ENCODE measurements at regions not wholly inside any gene's neighbourhood (a gene's known extent, or its start where the extent isn't known, plus 50 kb on each side); places are given as distances from the start of the nearest gene placed in this dataset.

- DNase-seq (ENCODE audit: low read depth): no peak
These were observed 922.1 kb upstream of the SLIT2 start for GRCh38 chr4:19329631-19330030.

GRCh38 chr4:19329077-19329476 lies 922.6 kb upstream of the SLIT2 start:
- no peak for DNase-seq (ENCODE audit: low read depth)

GRCh38 chr4:19327364-19327763 lies 924.3 kb upstream of the SLIT2 start:
- DNase-seq (ENCODE audit: low read depth): no peak

- no peak for DNase-seq (ENCODE audit: low read depth)
These were observed 927.5 kb upstream of the SLIT2 start for GRCh38 chr4:19324184-19324583.

- no peak for DNase-seq (ENCODE audit: low read depth)
These were observed 932.1 kb upstream of the SLIT2 start for GRCh38 chr4:19319607-19320006.

- no peak for DNase-seq (ENCODE audit: low read depth)
These were observed 934.3 kb upstream of the SLIT2 start for GRCh38 chr4:19317377-19317776.

- DNase-seq (ENCODE audit: low read depth): no peak
These were observed 937.6 kb upstream of the SLIT2 start for GRCh38 chr4:19314116-19314515.

GRCh38 chr4:19309378-19309777 lies 942.3 kb upstream of the SLIT2 start:
- no peak for DNase-seq (ENCODE audit: low read depth)

GRCh38 chr4:19304028-19304427 lies 947.7 kb upstream of the SLIT2 start:
- no peak for DNase-seq (ENCODE audit: low read depth)

GRCh38 chr4:19301527-19301926 lies 950.2 kb upstream of the SLIT2 start:
- no peak for DNase-seq (ENCODE audit: low read depth)

GRCh38 chr4:19300213-19300612 lies 951.5 kb upstream of the SLIT2 start:
- DNase-seq (ENCODE audit: low read depth): no peak

- DNase-seq (ENCODE audit: low read depth): no peak
These were observed 952.7 kb upstream of the SLIT2 start for GRCh38 chr4:19298998-19299397.

- no peak for DNase-seq (ENCODE audit: low read depth)
These were observed 957.9 kb upstream of the SLIT2 start for GRCh38 chr4:19293781-19294180.

GRCh38 chr4:19293080-19293479 lies 958.6 kb upstream of the SLIT2 start:
- DNase-seq (ENCODE audit: low read depth): no peak

- no peak for DNase-seq (ENCODE audit: low read depth)
These were observed 964.8 kb upstream of the SLIT2 start for GRCh38 chr4:19286924-19287323.

- no peak for DNase-seq (ENCODE audit: low read depth)
These were observed 966.6 kb upstream of the SLIT2 start for GRCh38 chr4:19285146-19285545.

- no peak for DNase-seq (ENCODE audit: low read depth)
These were observed 973.0 kb upstream of the SLIT2 start for GRCh38 chr4:19278665-19279064.

- DNase-seq (ENCODE audit: low read depth): no peak
These were observed 985.1 kb upstream of the SLIT2 start for GRCh38 chr4:19266566-19266965.

- no peak for DNase-seq (ENCODE audit: low read depth)
These were observed 989.2 kb upstream of the SLIT2 start for GRCh38 chr4:19262467-19262866.

- no peak for DNase-seq (ENCODE audit: low read depth)
These were observed 991.4 kb upstream of the SLIT2 start for GRCh38 chr4:19260346-19260745.

- no peak for DNase-seq (ENCODE audit: low read depth)
These were observed 991.8 kb upstream of the SLIT2 start for GRCh38 chr4:19259920-19260319.

GRCh38 chr4:19256823-19257222 lies 994.9 kb upstream of the SLIT2 start:
- no peak for DNase-seq (ENCODE audit: low read depth)

GRCh38 chr4:19254486-19254885 lies 997.2 kb upstream of the SLIT2 start:
- DNase-seq (ENCODE audit: low read depth): no peak

GRCh38 chr4:19248023-19248422 lies 1003.7 kb upstream of the SLIT2 start:
- DNase-seq (ENCODE audit: low read depth): no peak

- no peak for DNase-seq (ENCODE audit: low read depth)
These were observed 1009.8 kb upstream of the SLIT2 start for GRCh38 chr4:19241895-19242294.
